Stomach smooth muscle (tissue), 2 donors: ENCODE measurements at regions not wholly inside any gene's neighbourhood (a gene's known extent, or its start where the extent isn't known, plus 50 kb on each side); places are given as distances from the start of the nearest gene placed in this dataset.

Experiments
- H3K27ac ChIP-seq: one replicate; pipeline ENCODE4 v1.7.0; 2013; ENCODE audit warnings: mild to moderate bottlenecking, low read length, inconsistent platforms
- H3K27me3 ChIP-seq, 2 donors: one replicate each; pipeline ENCODE4 v1.7.0; 2013; ENCODE audit warnings: low read length in 2 of 2; ENCODE audit not compliant: insufficient read depth in 2 of 2, control insufficient read depth in 1 of 2
- H3K36me3 ChIP-seq, 2 donors: one replicate each; pipeline ENCODE4 v1.7.0; 2013; ENCODE audit warnings: low read length in 2 of 2; ENCODE audit not compliant: control insufficient read depth in 2 of 2, insufficient read depth in 2 of 2
- H3K4me1 ChIP-seq: one replicate; pipeline ENCODE4 v1.7.0; 2013; ENCODE audit warnings: low read length; ENCODE audit not compliant: control insufficient read depth, insufficient read depth
- H3K4me3 ChIP-seq, 2 donors: one replicate each; pipeline ENCODE4 v1.7.0; 2013; ENCODE audit warnings: low read length in 2 of 2
- H3K9ac ChIP-seq, 2 donors: one replicate each; pipeline ENCODE4 v1.7.0; 2013; ENCODE audit warnings: low read length in 2 of 2, mild to moderate bottlenecking in 1 of 2
- H3K9me3 ChIP-seq, 2 donors: one replicate each; pipeline ENCODE4 v1.7.0; 2013; ENCODE audit warnings: low read length in 2 of 2; ENCODE audit not compliant: control insufficient read depth in 2 of 2
- donor health status: healthy.
- donor health status: Pancreatic carcinoma.

- Histone ChIP-seq H3K36me3 (no peaks in the 10 kb centered on the region), H3K4me1 (peaks cover 77% of the 10 kb centered on the region), H3K27me3 (no peaks in the 10 kb centered on the region), H3K4me3 (peak overlapping the region in 1 of 2 donors; percentile 15), H3K9ac (peak overlapping the region in 1 of 2 donors; percentile 56), H3K27ac (peak overlapping the region; percentile 96), H3K9me3 (no peaks in the 10 kb centered on the region)
Measured at GRCh38 chr2:46850742-46851141, 64.9 kb downstream of the MCFD2 start.

- peaks cover 78% of the 10 kb centered on the region for H3K4me1 ChIP-seq
- H3K4me3 ChIP-seq = peak overlapping the region in 1 of 2 donors; percentile 49
- peak overlapping the region; percentile 42 to 56 for H3K9ac ChIP-seq
Measured at GRCh38 chr2:46849721-46850556, 65.7 kb downstream of the MCFD2 start.

GRCh38 chr2:46849046-46849715, 66.4 kb downstream of the MCFD2 start:
- peak overlapping the region; percentile 96 for H3K27ac ChIP-seq
- no peaks in the 10 kb centered on the region for H3K36me3 ChIP-seq
- H3K9ac ChIP-seq = peak overlapping the region; percentile 42 to 56
- no peaks in the 10 kb centered on the region for H3K9me3 ChIP-seq
- no peaks in the 10 kb centered on the region for H3K27me3 ChIP-seq
- H3K4me1 ChIP-seq = peaks cover 76% of the 10 kb centered on the region
- peak overlapping the region; percentile 11 to 49 for H3K4me3 ChIP-seq

More at GRCh38 chr2:46849721-46850556, 65.7 kb downstream of the MCFD2 start:
- no peaks in the 10 kb centered on the region for H3K9me3 ChIP-seq
- no peaks in the 10 kb centered on the region for H3K36me3 ChIP-seq
- no peaks in the 10 kb centered on the region for H3K27me3 ChIP-seq
- H3K27ac ChIP-seq = peak overlapping the region; percentile 96

- no peaks in the 10 kb centered on the region for H3K27me3 ChIP-seq
- peak overlapping the region; percentile 11 to 35 for H3K4me3 ChIP-seq
- no peaks in the 10 kb centered on the region for H3K36me3 ChIP-seq
- peaks cover 73% of the 10 kb centered on the region for H3K4me1 ChIP-seq
- H3K9ac ChIP-seq = peak overlapping the region; percentile 36 to 56
- peak overlapping the region; percentile 96 for H3K27ac ChIP-seq
- H3K9me3 ChIP-seq = no peaks in the 10 kb centered on the region
Measured at GRCh38 chr2:46848447-46848846, 67.2 kb downstream of the MCFD2 start.

GRCh38 chr2:46847726-46848412, 67.7 kb downstream of the MCFD2 start:
- no peaks in the 10 kb centered on the region for H3K27me3 ChIP-seq
- peak overlapping the region in 1 of 2 donors; percentile 52 for H3K4me3 ChIP-seq
- no peaks in the 10 kb centered on the region for H3K36me3 ChIP-seq
- H3K4me1 ChIP-seq = peaks cover 78% of the 10 kb centered on the region
- H3K9me3 ChIP-seq = no peaks in the 10 kb centered on the region
- peak overlapping the region; percentile 96 for H3K27ac ChIP-seq
- peak overlapping the region; percentile 55 to 56 for H3K9ac ChIP-seq

- H3K27ac ChIP-seq = peak overlapping the region; percentile 96
- H3K9me3 ChIP-seq = no peaks in the 10 kb centered on the region
- H3K9ac ChIP-seq = peak overlapping the region; percentile 55 to 61
- H3K27me3 ChIP-seq = no peaks in the 10 kb centered on the region
- H3K36me3 ChIP-seq = no peaks in the 10 kb centered on the region
- H3K4me3 ChIP-seq = peak overlapping the region in 1 of 2 donors; percentile 52
- H3K4me1 ChIP-seq = peaks cover 79% of the 10 kb centered on the region
Measured at GRCh38 chr2:46847185-46847710, 68.4 kb downstream of the MCFD2 start.

- peak overlapping the region; percentile 47 to 61 for H3K9ac ChIP-seq
- H3K36me3 ChIP-seq = no peaks in the 10 kb centered on the region
- H3K4me3 ChIP-seq = peak overlapping the region in 1 of 2 donors; percentile 52
- no peaks in the 10 kb centered on the region for H3K9me3 ChIP-seq
- peak overlapping the region; percentile 96 for H3K27ac ChIP-seq
- no peaks in the 10 kb centered on the region for H3K27me3 ChIP-seq
- peaks cover 80% of the 10 kb centered on the region for H3K4me1 ChIP-seq
Measured at GRCh38 chr2:46846536-46846935, 69.1 kb downstream of the MCFD2 start.

- peaks cover 74% of the 10 kb centered on the region for H3K4me1 ChIP-seq
- peak overlapping the region; percentile 96 for H3K27ac ChIP-seq
- no peaks in the 10 kb centered on the region for H3K27me3 ChIP-seq
- no peaks in the 10 kb centered on the region for H3K9me3 ChIP-seq
- H3K36me3 ChIP-seq = no peaks in the 10 kb centered on the region
- H3K9ac ChIP-seq = peak overlapping the region; percentile 47 to 61
- no peak overlapping the region for H3K4me3 ChIP-seq
Measured at GRCh38 chr2:46845542-46846486, 69.8 kb downstream of the MCFD2 start.

- no peak overlapping the region for H3K27ac ChIP-seq
- no peak overlapping the region for H3K4me3 ChIP-seq
- H3K27me3 ChIP-seq = no peaks in the 10 kb centered on the region
- no peaks in the 10 kb centered on the region for H3K9me3 ChIP-seq
- no peaks in the 10 kb centered on the region for H3K36me3 ChIP-seq
- H3K9ac ChIP-seq = no peak overlapping the region
- peaks cover 60% of the 10 kb centered on the region for H3K4me1 ChIP-seq
Measured at GRCh38 chr2:46844443-46844842, 71.2 kb downstream of the MCFD2 start.
